ENCODE measurements at regions not wholly inside any gene's neighbourhood (a gene's known extent, or its start where the extent isn't known, plus 50 kb on each side); places are given as distances from the start of the nearest gene placed in this dataset.

DNA sequence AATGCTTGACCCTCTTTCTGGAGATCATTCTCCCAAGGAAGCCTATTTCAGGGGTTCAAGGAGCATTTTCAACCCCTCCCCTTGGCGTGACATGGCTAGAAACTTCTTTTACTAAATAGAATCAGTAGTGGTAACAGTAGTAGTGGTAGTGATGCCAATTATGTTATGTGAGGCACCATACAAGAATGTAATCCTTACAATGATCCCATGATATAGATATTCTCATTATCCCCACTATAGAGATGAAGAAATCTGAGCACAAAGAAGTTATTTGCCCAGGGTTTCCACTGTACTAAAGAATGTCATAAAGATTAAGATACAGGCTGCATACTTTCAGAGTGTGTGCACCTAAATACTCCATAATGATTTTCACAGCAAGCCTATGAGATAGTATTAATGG, 155.4 kb upstream of the CLINT1 start:
- H3K4me3 ChIP-seq (ENCODE audit: low read depth, low read length) = no peak overlapping the region
- TF ChIP-seq, protein P1, sequence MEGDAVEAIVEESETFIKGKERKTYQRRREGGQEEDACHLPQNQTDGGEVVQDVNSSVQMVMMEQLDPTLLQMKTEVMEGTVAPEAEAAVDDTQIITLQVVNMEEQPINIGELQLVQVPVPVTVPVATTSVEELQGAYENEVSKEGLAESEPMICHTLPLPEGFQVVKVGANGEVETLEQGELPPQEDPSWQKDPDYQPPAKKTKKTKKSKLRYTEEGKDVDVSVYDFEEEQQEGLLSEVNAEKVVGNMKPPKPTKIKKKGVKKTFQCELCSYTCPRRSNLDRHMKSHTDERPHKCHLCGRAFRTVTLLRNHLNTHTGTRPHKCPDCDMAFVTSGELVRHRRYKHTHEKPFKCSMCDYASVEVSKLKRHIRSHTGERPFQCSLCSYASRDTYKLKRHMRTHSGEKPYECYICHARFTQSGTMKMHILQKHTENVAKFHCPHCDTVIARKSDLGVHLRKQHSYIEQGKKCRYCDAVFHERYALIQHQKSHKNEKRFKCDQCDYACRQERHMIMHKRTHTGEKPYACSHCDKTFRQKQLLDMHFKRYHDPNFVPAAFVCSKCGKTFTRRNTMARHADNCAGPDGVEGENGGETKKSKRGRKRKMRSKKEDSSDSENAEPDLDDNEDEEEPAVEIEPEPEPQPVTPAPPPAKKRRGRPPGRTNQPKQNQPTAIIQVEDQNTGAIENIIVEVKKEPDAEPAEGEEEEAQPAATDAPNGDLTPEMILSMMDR (IDR thresholded peaks at IDR 0.05; ENCODE audit: borderline replicate concordance, insufficient read depth, low read depth, low read length) = no peak

DNA sequence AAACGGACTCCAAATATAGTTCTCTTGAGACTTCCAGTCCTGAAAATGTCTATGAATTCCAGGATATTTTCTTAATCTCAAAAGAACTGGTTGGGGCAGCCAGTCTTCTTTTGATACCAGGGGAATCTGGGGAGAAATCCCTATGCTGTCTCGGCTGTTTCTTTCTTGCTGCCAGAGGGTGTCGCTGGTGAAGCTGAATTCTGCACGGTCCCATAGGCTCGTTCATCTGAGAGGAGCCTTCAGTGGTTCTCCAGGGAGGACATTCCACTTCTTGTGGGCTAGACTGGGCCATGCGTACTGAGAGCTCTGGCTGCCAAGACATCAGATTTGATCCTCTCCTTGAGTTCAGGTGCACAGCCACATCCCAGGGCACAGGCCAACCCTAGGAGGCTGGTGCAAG, 155.0 kb upstream of the CLINT1 start:
- TF ChIP-seq, protein P1 (IDR thresholded peaks at IDR 0.05; ENCODE audit: borderline replicate concordance, insufficient read depth, low read depth, low read length) = peak; percentile 39; the same call in 1 of the 2 replicates
- H3K4me3 ChIP-seq (ENCODE audit: low read depth, low read length) = no peak overlapping the region

- H3K4me3 ChIP-seq (ENCODE audit: low read depth, low read length) = no peak overlapping the region
- TF ChIP-seq, protein P1 (IDR thresholded peaks at IDR 0.05; ENCODE audit: borderline replicate concordance, insufficient read depth, low read depth, low read length) = no peak
These were observed 154.4 kb upstream of the CLINT1 start for GRCh38 chr5:158013303-158013702.

GRCh38 chr5:158011422-158011821, 152.5 kb upstream of the CLINT1 start:
- TF ChIP-seq, protein P1 (IDR thresholded peaks at IDR 0.05; ENCODE audit: borderline replicate concordance, insufficient read depth, low read depth, low read length) = no peak
- no peak overlapping the region for H3K4me3 ChIP-seq (ENCODE audit: low read depth, low read length)

DNA sequence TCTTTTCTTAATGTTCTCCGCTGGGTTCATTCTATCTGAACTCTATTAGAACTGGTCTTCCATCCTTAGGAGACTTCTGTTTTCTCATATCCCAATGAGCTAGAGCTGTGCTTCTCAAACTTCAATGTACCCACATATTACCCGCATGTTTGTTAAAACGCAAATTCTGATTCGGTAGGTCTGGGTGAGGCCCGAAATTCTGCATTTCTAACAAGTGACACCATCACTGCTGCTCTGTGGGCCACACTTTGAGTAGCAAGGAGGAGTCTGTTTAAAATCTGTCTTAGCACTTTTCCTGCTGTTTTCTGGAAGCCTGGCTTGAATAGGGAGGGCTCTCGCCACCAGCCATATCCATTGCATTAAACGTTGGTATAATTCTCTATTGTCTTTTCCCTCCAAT, 151.9 kb upstream of the CLINT1 start:
- H3K4me3 ChIP-seq (ENCODE audit: low read depth, low read length) = no peak overlapping the region
- TF ChIP-seq, protein P1 (IDR thresholded peaks at IDR 0.05; ENCODE audit: borderline replicate concordance, insufficient read depth, low read depth, low read length) = no peak

DNA sequence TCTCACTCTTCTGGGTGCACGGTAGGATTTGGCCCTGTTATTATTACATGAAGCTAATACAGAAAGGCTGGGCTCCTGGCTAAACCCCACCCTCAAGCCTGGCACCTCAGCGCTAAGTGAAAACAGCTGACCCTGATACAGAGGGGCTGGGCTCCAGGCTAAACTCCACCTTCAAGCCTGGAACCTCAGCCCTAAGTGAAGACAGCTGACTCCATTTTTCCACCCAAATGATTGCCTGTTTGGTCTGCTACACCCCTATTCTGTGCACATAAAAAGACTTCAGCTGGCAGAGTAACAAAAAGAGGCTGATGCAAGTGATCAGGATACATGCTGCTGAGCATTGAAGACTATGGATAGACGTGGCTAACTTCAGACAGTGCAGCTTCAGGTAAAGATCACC, 148.4 kb upstream of the CLINT1 start:
- TF ChIP-seq, protein P1 (IDR thresholded peaks at IDR 0.05; ENCODE audit: borderline replicate concordance, insufficient read depth, low read depth, low read length) = no peak
- no peak overlapping the region for H3K4me3 ChIP-seq (ENCODE audit: low read depth, low read length)

DNA sequence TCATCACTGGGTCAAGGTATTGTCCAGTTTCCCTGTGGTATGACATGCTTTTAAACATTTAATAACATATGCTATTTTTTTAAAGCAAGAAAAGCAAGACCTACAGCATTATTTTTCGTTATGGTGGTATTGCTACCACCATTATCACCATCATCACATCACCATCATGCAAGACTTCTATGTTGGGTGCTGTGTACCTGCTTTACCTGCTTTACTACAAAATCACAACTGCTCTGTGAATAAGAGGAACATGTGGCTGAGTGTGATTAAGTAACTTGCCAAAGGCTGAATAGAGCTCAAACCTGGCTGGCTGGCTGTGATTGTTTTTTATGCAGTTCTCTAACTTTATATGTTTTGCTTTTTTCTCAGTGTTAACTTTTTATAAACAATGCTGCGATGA, 140.8 kb upstream of the CLINT1 start:
- TF ChIP-seq, protein P1 (IDR thresholded peaks at IDR 0.05; ENCODE audit: borderline replicate concordance, insufficient read depth, low read depth, low read length) = no peak
- no peak overlapping the region for H3K4me3 ChIP-seq (ENCODE audit: low read depth, low read length)
